ENCODE measurements at regions not wholly inside any gene's neighbourhood (a gene's known extent, or its start where the extent isn't known, plus 50 kb on each side); places are given as distances from the start of the nearest gene placed in this dataset.
A peak's percentile ranks its signal among the peaks of the same experiment; 100 is the strongest.

DNA sequence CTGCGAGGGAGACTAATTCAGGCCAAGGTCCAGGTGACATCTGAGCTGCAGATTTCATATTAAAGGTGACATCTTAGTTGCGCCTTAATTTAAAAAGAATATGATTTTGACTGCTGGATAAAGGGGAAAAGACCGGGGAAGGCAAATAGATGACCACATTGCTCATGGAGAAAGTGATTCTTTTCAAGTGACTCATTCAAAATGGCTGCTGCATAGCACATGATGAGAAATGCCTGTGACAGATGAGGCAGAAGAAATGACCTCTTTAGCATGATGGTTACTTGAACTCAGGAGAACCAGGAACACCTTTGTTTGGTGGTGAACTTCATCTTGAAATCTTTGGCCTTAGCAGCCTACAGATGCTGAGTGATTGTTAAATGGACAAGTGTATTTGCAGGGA lies 385.8 kb upstream of the TRIB2 start:
- no peak for DNase-seq

DNA sequence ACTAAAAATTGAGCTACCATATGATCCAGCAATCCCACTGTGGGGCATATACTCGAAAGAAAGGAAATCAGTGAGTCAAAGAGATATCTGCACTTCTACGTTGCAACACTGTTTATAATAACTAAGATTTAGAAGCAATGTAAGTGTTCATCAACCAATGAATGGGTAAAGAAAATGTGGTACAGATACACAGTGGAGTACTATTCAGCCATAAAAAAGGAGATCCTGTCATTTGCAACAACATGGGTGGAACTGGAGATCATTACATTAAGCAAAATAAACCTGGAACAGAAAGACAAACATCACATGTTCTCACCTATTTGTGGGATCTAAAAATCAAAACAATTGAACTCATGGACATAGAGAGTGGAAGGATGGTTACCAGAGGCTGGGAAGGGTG lies 385.0 kb upstream of the TRIB2 start:
- DNase-seq = no peak

DNA sequence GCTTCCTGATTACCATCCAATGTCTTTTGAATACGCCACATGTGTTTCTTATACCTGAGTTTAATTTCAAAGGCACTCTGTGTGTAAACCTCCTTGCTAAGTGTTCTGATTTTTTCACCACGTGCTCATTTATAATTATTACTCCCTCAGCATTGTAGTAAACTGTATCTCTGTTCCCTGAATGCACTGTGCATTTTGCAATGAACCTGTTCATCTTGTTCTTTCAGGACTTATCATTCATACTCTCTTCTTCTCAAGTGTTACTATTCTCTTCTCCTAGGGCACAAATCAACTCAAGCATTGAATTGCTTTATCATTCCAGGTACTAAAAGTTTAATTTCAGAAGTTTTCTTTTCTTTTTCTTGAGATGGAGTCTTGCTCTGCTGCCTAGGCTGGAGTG lies 383.4 kb upstream of the TRIB2 start:
- DNase-seq = no peak

DNA sequence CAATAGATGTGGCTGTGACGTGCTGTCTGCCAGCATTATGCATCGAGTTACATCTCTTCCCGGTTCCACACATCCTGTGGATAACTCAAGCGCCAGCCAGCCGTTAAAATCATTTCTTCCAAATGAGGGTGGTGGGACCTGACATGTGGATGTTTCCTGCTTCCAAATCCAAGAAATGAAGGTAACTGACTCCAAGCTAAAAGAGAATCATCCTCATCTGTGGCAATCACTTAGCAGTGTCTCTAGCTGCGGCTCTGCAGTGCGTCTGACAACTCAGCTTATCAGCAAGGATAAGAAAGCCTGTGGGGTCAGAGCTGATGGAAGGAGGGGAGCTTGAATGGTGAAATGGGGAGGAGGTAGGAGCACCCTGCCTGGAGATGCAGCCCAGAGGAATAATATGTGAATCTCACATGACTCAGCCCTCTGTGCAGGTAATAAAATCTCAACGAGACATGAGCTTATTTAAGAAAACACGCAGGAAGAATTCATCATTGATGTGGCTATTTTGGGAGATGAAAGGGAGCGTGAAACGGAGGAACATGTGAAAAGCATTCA lies 382.2 kb upstream of the TRIB2 start:
- peak; percentile 6 for DNase-seq

DNA sequence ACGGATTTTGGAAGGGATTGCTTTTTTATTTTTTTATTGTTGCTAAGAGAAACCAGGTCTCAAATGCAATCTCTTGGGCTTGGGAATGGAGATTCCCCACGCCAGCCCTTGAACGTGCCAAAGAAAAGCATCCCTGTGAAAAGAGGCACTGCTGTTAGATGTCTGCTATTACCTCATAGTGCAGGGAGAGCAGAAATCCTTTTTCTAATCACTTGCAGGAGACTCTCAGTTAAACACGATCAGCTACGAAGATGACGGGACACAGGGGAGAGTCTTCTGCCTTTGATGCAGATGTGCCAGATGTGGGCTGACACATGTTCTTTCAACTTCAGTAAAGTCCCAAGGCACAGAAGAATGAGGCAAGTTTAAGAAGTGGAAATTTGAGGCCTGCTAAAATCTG lies 381.6 kb upstream of the TRIB2 start:
- DNase-seq = no peak

DNA sequence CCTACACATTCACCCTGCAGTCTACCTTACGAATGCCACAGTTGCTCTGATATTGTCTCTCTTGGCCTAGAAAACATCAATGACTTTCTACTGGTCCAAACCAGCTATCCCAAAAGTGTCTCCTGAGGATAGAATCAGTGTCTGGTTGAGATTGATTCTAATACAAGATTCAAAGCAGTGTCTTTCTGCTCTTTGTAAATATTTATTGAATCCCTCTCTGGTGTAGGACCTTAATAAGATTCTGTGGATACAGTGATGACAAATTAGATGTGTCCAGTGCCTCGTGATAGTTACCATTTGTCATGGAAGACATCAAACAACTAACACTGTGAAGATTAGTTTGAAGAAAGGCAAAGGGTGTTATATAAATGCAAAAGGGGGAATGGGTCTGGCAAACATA lies 380.7 kb upstream of the TRIB2 start:
- no peak for DNase-seq

DNA sequence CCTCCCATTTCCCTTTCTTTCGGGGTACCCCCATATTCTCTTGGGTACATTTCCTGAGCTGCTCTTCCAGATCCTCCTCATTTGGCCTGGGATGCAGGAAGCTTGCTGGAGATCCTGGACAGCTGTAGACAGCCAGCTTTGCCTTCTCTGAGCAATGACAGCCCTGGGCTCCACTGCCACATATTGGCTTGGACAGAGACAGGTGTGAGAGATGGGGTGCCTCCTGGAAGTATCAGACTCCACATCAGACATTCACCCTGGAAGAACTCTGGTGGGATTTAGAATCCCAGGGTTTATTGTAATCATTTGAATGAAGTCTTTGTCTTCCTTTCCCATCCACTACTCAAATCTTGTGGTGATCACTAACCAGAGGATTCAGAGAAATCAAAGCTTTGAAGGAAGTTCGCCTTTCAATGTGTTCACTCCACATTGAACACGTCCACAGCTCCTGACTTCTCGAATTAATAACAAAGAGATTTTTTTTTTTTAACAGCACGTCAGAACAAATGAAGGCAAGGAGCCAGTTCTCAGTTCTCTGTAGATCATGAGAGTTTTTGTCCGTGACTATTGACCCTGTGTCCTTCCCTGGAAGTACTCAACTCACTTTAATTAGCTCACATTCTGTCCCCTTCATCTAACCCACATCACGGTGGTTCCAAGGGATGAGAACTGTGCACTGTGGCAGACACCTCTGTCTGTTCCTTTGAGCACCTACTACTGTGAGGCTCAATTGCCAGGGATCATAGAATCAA lies 377.6 kb upstream of the TRIB2 start:
- no peak for DNase-seq

DNA sequence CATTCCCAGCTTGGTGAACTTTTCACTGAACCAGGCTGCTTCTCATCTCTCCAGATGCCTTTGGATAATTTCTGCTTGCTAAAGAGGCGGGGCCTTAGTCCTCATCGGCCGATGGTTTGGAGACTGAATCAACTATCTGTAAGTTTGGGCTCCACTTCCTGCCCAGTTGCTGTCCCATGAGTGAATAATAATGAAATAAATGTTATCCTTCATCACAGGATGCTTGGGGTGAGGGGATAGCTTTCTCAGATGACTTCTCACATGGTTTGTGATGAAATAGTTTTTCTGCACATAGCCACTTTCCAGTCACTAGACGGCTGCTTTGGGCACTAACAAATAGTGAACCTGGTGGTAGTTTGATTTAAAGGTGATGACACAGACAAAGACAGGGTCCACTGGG lies 376.6 kb upstream of the TRIB2 start:
- DNase-seq = no peak

DNA sequence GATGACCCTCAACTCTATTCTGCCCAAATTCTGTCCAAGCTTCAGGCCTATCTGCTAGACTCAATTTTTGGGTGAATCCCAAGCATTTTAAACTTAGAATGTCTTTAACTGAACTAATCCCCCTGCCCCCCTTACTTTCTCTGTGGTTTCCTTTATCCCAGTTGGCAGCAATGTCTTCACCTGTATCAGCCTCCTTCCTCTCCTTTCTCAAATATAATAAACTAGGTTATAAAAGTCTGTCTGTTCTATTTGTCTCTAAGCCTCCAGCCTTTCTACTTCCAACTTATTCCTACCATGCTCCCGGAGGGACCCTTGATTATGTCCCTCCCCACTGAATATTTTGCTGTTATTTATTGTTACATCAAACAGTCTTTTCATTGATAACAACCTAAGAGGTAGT lies 375.5 kb upstream of the TRIB2 start:
- no peak for DNase-seq

DNA sequence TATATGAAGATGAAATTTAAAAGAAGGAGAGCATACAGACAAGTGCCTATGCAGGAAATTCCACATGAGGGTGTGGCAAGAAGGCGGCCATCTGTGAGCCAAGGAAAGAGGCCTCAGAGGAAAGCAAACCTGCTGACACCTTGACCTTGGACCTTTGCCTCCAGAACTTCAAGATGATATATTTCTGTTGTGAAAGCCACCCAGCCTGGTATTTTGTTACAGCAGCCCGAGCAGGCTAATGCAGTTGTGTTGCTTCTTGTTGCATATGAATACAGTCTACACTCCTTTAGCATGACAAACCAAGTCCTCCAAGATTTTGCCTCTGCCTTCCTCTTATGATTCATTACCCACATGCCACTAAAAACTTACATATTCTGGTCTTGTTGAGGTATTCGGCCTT lies 374.8 kb upstream of the TRIB2 start:
- no peak for DNase-seq

DNA sequence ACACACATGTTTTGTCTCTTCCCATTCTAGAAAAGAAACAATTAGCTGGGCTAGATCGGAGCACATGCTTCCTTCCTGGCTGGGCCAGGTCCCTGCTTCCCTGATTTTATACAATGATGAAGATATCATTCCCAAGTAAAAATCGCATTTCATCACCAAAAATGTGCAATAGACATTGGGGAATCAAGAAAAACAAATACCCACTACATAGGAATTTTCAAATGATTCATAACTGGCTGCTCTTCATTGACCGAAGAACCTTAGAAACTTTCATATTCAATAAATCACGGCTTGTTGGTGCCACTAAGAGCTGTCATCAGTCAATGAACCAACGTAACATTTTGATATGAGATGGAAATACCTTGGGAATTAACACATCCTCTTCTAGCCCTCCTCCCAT lies 373.6 kb upstream of the TRIB2 start:
- no peak for DNase-seq

DNA sequence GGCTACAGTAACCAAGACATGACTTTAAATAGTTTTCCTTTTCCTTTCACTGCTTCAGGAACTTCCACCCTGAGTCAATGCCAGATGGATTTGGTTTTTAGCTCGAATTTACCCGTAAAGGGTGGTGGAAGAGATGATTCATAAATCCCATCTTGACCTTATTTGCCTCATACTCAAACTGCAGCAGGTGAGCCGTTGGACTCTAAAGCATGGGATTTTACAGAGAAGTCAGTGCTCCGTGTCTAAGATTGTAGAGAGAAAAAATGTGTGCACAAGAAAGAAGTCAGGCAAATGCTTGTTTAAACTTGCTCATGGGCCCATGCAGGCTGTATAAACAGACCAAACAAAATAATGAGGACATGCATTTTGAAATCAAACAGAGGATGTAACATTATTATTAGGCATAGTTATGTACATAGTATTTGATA lies 369.7 kb upstream of the TRIB2 start:
- DNase-seq = no peak

DNA sequence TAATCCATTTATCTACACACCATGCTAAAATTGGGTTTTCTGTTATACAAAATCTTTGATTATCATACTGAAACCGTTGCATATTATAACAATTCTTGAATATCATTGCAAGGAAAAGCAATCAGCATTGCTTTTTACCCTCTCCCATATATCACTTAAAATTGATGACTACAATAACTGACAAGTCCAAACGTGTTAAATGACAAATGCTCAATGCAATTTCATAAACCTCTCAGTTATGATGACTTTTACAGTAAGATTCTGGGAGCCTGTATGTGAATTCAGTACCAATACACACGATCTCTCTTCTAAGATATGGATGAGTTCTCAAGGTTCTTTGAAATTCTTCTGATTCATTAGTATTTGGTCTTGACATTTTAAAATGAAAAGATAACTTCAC lies 368.5 kb upstream of the TRIB2 start:
- DNase-seq = no peak

DNA sequence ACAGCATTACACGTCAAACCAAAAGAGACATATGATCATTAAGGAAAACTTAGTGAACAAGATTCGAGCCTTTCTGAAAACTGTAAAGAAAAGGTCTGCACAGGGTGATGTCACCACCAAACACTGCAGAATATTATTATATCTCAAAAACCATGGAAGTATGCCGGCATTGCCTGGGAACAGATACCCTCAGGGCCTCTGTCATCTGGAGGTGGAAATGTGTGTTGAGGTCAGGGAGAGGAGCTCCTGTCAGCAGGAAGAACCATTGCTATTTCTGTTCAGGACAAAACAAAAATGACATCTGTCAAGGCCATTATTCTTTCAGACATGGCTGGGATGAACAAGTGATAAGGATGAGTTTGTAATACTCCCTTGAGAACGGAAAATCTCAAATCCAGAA lies 365.9 kb upstream of the TRIB2 start:
- DNase-seq = no peak

DNA sequence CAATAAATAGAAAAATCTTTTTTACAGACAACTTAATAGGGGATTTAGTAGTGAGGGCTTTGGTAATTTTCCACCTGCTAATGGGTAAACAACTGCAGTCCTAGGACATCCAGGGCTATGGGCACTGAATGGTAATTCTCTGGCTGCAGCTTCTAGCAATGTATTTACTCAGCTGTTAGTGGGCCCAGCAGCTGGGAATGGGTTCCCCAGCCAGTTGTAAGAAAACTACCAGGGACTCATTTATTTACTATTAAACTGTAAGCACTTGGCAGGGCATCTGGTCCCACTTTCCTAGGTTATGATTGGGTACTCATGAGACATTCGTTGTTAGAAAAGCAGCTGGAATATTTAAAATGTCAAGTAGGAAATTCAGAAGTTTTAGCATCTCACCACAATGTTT lies 363.8 kb upstream of the TRIB2 start:
- no peak for DNase-seq

DNA sequence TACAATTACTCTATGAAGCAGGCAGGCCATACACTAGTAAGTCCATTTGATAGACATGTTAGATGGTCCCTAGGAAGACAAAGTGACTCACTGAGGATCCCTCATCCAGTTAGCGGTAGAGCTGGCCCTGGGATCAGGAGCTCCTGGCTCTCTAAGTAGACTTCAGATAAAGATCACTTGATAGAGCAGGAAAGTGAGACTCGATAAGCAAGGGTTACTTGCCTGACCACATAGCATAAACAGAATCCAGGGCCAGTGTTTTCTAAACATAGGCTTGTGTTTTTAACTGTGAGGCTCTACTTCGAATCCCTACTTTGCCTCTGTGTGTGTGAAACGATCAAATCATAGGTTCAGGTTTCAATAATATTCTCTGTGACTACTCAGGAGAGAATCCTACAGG lies 355.2 kb upstream of the TRIB2 start:
- no peak for DNase-seq

DNA sequence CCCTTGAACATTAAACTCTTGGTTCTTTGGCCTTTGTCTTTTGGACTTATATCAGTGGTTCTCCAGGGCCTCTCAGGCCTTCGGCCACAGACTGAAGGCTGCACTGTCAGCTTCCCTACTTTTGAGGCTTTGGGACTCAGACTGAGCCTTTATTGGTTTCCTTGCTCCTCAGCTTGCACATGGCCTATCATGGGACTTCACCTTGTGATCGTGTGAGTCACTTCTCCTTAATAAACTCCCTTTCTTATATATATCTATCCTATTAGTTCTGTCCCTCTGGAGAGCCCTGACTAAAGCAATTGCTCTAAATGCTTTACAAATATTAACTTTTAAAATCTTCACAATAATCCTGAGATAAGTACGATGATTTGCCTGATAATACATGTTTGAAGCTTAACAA lies 353.6 kb upstream of the TRIB2 start:
- DNase-seq = no peak

DNA sequence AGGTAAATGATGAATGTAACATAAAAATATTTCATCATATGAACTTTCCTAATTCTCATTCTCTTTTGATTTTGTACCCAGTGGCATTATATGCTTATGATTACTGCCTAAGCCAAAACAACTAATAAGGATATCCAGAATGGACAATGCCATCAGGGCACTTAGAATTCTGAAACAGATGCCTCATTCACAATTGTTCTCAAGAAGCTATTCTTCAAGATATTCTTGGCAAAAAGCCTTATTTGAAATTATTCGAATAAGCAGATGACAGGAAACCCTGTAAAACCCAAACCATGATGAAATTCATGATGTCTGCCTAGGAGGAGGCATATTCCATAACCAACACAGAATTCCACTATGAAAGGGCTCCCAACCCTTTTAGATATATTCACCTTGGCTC lies 353.2 kb upstream of the TRIB2 start:
- DNase-seq = no peak

DNA sequence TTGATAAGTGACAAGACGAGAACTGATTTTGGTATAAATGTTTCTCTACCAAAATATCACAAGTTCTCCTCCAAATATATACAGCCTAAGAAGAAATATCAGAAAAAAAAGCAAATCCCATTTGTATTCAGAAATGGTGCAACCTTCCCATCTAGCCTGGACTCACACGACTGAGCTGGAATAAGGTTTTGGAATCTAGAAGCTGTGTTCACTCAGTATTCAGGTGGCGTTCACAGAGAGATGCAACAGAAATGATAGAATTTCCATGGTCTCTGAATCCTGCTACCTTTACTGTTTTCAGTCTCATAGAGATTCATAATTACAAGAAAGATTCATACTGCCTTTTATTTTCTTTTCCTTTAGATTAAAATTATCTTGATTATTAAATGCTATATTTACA lies 347.2 kb upstream of the TRIB2 start:
- no peak for DNase-seq

DNA sequence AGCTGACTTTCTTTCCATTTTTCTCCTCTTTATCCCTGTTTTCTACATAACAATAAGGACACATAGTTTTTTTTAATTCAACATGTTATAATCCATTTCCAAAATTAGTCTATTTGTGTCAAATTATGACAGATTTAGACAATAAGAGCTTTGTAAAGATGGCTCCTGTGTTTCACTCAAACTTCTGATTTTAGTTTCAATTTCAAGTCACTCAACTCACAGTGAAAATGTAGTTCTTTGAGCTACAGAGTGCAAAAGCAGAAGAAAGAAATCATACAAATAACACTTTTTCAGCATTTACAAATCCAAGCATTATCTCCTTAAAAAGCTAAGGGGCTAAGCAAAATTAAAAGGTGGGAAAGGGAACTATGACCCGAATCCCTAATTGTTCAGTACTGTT lies 340.7 kb upstream of the TRIB2 start:
- DNase-seq = no peak

DNA sequence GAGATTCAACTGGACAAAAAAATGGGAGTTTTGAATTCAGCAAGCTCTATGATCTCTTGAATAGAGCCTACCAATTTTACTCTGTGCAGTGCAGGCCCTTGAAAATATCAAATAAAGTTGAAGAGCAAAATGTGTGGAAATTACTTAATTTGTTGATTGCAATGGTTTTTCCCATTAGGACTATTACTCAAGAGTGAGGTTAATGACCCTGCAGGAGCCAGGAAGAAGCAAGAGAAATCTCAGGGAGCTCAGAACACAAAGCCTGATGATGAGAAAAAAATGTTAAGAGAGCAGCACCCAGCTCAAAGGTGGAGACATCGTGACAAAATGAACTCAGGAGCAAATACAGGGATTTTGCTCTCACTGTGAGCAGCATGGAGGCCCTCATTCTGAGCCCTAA lies 337.6 kb upstream of the TRIB2 start:
- DNase-seq = no peak

DNA sequence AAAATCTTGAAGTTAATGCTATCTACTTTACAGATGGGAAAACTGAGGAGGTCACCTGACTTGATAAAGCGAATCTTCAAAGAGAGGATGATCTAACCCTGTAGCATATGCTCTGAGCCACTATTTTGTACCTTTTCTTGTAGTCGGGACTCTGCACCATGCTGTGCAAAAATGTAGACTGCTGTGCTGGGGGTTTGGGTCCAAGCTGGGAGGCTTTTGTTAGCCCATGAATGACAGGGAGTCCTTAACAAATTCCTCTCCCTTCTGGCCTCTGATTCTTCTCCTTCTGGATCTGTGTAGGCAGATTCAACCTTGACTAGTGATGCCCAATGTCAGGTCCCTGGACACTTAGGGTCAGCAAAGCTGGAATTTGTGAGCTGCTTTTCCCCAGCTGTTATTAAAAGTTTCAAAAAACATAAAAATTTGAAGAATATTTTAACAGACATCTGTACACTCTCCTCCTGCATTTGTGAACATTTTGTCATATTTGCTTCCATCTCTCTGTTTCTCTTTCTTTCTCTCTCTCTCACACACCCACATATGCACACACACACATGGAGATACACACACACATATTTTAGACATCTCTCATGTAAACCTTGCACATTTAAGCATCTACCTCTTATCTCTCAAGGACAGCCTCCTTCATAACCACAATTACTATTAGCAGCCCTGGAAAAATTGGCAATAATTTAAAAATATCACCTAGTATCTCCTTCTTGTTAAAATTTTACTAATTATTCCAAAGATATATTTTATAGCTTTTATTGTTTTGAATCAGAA lies 335.0 kb upstream of the TRIB2 start:
- DNase-seq = no peak

DNA sequence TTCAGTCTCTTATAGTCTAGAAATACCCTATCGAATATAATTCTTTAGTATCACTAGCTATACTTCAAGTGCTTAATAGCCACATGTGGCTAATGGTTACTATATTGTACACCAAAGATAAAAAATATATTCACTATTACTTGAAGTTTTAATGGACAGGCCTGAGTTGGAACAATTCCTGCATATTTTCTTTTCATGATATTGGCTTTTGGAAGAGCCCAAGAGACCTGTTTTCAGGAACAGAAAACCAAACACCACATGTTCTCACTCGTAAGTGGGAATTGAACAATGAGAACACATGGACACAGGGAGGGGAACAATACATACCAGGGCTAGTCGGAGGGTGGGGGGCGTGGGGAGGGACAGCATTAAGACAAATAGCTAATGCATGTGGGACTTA lies 334.4 kb upstream of the TRIB2 start:
- no peak for DNase-seq

DNA sequence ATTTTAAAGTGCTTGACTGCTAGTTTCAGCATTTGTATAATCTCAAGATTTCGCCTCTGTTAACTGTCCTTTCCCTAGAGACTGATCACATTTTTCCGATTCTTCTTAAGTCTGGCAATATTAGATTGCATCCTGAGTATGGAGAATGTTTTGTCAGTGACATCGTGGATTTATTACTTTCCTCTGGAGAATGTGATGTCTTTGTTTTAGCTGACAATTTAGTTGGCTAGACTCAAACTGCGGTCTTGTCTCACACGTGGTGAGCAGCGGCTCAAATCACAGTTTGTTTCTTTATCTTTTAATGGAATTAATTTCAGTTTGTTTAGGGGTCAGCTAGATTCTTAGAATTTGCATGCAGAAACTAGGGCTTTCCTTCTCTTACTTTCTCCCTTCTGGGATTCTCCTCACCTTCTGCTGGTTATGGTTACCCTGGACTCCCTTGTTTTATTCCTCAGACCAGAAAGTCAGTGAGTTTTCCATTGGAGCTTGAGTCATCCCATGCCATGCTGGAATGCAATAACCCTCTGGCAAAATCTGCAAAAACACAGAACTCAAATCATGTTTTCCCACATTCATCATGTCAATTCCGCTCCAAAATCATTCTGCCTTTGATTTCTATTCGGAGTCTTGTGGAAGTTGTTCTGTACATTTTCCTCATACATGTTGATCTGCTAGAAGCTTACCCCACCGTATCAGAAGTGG lies 327.2 kb upstream of the TRIB2 start:
- no peak for DNase-seq
